Umbilical cord (tissue), 1 donor: ENCODE measurements at regions not wholly inside any gene's neighbourhood (a gene's known extent, or its start where the extent isn't known, plus 50 kb on each side); places are given as distances from the start of the nearest gene placed in this dataset.

Experiments
- DNase-seq: peaks from one replicate; pipeline ENCODE4 v3.0.0-alpha.2; 2015; ENCODE audit warnings: low spot score

DNA sequence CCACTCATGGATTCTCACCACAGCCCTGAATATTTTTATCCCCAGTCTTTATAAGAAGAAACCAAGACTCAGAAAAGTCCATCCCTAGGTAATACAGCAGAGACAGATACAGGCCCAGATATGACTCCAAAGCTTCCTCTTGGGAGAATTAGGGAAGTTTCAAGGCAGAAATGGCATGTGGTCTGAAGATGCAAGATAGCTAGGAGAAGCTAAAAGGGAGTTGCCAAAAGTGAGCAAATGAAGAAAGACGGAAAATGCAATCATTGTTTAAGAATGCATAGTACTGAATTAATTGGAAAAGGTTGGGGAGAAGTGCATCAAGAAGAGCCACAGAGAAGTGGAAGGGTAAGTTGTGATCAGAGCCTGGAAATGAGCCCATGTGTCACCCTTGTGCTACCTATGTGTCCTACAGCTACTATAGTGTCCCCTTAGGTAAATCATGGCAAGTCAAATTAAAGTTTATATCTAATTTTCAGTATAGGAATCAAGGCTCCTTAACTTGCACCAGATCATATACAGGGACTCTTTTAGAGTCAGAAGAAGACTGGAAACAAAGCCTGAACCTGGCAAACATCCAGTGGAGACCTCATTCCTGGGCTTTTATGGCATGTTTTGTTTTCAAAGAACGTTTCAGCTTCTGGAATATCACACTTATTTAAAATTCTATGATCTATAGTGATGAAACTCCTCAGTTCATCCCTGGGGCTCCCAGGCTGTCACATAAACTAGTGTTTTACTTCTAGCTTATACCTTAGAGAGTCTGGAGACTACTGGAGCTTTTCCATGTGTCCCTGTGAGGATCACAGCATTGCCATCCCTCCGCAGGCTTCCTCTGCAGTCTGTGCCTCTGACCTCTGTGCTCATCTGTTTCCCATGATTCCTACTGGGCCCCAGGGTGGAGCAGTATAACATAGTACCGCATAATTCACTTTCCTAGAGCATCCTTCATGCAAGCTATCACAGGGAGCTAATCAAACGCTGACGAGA is 189.0 kb upstream of the CDKN3 start:
- peak; percentile 76 for DNase-seq

DNA sequence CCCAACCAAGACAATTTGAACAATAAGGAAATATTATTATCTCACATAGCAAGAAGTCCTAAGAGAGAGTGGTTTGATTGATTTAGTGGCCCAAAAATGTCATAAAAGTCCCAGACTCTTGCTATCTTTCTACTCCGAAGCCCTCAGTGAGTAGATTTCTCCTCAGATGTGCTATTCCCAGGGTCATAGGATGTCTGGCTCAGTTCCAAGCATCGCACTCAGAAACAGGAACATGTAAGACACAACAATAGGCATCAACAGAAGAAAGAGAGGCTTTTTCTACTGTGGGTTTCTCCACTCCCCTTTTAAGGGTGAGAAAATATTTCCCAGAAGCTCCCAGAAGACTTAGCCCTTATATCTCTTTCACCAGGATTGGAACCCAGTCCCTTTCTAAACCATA is 188.1 kb upstream of the CDKN3 start:
- no peak for DNase-seq

DNA sequence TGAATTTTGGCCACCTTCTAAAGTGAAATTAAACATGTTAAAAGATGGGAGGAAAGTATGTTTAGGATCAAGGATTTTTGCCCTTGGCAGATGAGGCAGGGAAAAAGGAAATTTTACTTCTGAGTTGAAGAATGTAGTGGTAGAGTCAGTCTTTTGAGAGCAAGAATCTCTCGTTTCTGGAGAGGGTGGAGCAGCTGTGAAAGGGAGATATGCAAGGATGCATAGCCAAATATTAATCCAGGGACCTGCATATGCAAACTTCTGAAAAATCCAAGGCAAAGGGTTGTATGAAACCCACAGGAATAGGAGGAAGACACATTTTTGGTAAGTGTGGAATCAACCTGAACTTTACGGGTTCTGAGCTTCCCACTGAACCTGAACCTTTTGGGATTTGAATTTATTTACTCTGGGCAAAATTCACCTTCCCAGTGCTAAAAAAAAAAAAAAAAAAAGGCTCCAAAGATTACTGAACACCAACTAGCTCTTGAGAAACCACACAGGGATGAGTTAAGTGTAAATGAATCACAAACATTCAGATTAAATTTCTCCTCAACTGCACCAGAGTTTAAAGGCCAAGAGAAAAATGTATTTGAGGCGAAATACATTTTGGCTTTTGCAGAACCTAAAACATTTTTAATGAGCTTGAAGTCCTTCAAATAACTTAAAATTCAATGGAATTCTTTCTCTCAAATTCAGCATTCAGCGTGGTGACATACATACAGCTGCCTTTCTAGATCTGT is 187.1 kb upstream of the CDKN3 start:
- peak; percentile 62 for DNase-seq

DNA sequence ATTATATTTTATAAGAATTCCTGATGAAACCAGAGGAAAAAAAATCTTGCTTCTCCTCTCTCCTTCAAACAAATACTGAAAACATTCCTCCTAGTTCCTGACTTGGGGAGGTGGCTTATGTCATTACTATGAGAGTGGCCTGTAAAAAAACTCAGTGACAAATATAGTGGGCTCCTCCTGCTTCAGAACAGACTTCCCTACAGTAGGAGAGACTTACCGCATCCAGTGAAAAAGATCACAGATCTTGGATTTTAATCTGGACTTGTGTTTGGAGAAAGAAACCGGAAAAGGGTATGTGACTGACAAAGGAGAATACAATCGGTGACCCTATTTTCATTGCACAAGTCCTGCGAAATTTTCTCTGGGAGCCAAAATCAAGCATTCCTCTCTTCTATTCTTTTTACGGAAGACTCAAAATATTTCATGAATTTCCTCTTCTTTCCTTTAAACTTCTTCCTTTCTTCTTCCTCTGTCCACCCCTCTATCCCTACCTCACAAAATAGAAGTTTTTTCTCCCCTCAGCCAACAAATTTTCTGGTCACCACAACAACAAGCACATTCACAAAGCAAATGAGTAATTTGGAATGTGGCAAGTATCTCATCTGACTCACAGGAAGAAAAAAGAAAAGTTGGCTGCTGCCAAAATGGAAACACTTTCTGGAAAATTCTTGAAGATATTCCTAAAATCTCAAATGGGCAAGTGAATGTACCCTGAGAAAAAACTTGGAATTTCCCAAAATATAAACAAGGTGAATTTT is 185.1 kb upstream of the CDKN3 start:
- DNase-seq: no peak

DNA sequence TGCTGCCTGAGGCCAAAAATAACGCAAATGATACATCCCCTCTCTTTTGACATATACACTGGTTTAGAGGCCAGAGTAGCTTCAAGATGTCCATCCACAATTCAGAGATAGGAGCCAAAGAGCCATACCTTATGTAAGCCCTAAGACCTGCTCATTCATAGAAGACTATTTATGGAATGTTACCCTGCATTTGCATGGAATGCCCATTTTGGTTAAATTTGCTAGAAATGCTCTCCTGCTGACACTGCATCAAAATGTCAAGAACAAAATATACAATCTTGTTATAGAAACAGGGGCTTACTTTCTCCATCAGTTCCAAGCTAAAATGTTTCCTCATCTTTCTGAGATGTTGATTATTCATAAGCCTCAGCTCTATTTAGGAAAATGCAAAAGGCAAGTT is 183.3 kb upstream of the CDKN3 start:
- DNase-seq: no peak

DNA sequence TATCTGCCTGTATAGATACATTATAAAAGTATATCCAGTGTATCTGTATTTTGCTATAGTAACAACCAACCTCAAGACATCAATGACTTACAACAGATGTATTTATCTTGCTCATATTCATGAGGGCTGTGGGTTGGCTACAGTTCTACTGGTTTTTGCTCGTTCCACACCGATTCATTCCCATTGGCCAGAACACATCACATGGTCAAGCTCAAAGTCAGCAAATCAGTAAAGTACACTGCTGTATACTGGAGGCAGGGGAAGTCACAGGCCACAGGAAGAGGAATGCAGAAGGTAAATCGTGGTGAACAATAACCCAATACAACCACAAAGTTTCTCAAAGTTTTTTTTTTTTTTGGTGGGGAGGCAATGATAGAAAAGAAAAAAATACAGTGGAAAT is 180.0 kb upstream of the CDKN3 start:
- no peak for DNase-seq

DNA sequence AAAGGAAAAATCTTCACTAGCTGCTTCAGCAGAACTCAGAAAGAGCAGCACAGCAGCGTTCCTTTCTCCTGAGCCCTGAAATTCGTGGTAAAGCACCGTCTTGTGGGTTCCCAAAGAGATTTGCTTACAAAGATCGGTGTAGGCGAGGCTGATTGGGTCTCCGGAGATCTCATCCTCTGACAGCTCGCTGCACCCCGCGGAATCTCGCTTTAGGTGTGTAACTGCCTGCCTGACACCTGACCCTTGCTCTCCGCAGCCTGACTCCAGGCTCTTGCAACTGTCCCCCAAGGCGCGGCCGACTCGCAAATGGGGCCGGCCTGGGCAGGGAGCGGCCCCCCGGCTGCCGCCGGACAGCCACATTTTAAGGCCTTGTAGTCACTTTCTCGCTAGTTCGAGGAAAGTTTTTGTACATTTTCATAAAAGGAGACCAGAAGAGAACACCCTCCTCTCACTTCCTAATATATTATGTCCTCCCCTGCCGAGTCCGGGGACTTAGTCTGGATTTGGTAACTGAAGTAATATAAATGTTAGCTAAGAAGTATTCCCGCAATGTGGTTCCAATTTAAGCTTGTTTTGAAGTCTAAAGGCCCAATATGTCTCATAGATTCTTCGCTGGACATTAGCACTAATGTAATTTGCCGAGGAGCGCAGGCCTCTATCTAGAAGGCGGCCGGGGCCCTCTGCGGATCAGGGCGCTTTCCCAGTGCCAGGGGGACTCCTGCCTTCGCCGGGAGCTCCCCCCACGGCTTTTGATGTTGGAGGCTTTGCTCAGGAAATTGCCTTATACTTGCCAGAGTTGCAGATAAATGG is 177.3 kb upstream of the CDKN3 start:
- DNase-seq: peak; percentile 35

DNA sequence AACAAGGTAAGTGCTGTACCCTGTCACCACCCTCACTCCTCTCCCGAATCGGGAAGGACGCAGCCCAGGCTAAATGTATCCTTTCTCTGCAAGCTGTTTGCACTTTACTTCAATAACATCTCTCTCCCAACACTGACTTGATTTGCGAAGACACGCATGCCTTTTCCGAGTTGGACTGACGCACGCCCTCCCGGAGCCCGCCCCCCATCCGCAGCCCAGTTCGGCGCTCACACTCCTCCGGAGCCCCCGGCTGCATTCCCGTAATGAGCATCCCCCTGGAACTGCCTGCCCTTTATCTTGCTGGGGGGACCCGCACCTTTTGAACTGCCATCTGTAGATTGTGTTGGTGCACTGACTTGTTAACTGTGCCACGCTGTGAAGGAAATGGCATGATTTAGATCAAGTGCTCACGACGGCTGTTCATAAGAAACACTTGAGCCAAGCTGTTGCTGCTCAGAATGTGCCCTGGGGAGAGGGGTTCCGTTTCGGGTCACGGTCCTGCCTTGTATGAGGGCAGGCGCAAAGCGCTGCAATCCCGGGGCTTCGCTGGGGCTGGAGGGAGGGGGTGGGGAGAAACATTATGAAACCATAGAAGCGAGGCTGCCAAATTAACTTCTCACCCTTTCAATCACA is 176.6 kb upstream of the CDKN3 start:
- DNase-seq: no peak

DNA sequence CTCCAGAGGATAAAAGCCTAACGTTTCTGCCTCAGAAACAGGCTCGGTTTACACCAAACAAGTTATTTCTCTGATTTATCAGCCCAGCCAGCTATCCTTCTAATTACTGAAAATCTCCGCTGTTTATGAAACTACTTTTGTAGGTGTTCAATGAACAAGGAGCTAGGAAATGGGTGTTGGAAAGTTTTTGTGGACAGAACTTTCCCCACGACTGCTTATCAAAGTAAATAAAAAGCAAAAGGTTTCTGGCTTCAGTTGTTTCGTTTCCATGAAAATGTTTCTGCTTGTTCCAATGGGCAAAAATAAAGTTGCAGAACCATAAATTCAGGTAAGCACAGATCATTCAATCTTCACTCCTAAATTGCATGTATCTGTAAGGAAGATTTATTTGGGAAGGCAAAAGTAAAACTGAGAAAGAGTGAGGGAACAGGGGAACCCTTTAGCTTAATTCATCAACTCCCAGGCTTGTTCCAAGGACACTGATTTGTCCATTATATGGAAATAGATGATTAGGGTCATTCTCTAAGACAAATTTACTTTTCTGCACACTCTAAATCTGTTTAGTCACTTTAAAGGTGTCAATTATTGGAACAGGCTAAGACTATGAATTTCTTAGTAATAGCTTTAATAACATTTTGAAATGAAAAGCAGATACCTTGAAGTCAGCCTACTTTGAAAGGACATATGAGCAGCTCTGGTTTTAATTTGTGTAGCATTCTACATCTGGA is 175.9 kb upstream of the CDKN3 start:
- no peak for DNase-seq

DNA sequence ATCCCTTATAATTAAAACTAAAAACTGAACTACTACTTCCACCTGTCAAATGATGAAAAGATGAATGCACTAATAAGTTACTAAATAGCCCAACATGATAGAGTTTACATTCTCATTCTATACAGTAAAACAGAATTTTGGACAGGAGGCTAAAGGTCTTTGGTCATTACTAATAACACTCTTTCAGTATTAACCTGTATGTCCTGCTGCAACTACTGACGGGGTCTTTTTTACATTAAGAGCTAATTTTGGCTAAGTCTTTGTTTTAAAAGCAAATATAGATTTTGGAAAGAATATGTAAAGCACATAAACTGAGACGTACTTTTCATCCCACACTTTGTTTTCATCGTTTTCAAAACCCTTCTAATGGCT is 175.4 kb upstream of the CDKN3 start:
- no peak for DNase-seq

DNA sequence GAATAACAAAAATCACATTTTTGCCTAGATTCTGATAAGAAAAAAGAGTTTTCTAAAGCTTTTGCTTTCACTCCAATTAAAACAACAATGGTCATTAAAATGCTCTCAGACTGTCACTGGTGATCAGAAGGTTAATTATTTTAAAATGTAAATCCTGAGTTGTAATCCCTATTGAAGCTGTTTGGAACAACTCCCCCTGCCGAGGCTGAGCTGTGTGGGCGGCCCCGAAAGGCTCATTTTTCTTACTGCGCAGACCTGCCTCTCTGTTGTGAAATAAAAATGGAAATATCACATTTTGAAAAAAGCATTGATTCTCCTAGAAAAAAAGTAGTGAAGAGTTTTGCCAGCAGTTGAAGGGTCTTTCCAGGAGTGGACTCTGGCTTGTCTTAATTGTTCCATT is 174.8 kb upstream of the CDKN3 start:
- DNase-seq: no peak

DNA sequence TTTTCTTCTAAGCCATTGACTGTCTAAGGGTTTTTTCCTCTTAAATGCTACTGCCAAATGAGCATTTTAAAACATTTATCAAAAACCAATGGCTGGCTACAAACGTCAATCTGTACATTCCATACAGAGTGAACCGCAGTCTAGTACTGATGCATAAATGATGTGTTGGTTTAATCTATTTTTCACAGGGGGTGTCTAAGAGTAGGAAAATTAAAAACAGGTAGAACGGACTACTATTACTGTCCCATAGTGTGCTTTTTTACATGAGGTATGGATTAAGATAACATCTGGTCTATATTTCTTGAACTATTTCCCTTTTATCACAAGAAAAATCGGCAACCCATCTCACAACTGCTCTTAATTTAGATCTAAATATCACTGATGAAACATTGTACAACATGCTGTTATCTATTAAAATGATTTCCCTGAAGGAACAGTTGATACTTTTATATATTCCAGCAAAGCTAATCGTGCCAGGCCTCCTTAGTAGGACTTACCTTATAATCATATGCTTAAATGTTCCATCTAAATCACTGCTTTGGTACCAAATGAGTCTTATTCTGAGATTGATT is 172.9 kb upstream of the CDKN3 start:
- DNase-seq: peak; percentile 53

DNA sequence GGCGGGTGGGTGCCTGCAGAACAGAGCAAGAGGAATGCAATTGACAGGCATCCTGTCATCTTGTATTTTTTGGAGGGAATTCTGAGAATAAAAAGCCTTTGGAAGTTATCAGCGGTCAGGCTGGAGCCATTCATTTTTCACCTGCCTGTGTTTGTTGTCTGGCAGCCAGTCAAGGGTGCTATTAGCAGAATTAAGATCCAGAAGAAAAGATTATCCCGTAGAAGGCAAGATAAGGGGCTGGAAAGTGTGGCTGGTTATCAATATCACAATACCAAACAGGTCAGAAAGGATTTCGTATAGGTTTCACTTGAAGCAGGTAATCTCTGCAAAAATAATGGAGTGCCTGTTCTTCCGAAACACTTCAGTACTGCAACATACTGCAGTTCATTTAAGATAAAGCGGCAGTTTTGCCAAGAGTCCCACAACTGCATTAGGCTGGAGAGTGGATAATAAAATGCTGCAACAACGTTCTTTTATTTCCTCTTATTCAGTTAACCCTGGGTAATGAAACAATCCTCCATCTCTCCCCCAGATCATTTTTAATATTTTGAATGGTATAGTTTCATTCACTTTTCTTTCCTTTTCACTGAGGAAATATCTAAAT is 171.2 kb upstream of the CDKN3 start:
- peak; percentile 49 for DNase-seq

DNA sequence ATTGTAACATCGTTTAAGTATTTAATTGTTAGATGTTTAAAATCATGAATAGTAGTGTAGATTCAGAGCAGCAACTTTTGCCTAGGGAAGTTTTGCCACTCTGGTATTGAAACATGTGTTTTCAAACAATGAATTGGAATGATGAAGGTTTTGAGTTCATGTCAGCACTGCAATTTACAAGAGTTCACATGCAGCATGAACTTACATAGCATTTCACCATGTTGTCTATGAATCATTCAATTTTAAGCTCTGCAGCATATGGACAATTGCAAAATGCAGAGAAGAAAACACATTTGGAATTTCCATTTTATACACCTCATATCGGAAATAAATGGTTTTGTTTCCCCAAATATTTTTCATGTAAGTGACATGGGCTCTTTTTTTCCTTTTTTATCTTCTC is 170.7 kb upstream of the CDKN3 start:
- DNase-seq: no peak

DNA sequence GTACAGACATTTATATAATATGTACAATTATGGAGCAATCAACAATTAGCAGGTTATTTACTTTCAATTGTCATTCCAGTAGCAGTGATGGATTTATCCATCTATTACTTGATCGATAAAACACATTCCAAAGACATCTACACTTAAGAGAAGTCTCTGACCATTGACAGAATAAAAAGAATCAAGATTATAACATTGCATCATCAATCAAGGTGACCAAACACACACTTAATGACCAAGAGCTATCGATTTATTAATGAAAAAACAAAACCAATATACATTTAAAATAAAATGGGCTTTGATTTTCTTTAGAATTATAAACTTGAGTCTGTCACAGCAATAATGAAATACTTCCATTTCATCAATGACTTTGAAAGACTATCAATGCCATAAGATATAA is 170.2 kb upstream of the CDKN3 start:
- DNase-seq: no peak

DNA sequence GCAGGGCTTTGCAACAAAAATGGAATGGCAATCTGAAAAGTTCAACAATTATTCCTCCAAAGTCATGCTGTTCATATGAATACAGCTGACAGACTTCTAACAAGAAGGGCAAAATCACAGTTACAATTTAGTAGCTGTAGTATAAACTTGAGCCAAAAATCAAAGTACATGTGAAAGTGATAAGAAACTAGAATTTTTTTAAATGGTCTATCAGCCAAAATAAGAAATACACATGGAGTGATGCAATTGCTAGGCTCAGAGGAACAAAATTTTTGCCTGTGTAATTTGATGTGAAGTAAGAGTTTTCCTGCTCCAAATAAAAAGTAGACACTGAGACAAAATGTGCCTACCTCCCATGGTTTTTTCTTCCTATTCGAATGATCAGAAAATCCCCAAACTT is 167.7 kb upstream of the CDKN3 start:
- DNase-seq: no peak

DNA sequence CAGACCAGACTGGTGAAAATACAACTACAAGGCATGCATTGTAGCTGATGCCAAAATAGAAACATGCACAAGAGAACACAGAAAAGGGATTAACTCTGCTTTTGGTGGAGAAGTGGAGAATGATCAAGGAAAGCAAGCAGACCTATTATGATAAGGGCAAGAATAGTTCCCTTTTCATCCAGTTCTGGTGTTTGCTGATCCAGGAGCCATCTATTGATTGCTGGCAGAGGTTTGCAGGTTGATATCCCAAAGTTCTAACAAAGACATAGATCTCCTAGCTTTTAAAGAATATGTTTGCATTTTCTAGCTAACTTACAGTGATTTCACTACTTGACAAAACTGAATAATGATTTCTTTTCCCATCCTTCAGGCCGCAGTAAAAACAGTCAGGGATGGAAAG is 166.2 kb upstream of the CDKN3 start:
- DNase-seq: peak; percentile 44

DNA sequence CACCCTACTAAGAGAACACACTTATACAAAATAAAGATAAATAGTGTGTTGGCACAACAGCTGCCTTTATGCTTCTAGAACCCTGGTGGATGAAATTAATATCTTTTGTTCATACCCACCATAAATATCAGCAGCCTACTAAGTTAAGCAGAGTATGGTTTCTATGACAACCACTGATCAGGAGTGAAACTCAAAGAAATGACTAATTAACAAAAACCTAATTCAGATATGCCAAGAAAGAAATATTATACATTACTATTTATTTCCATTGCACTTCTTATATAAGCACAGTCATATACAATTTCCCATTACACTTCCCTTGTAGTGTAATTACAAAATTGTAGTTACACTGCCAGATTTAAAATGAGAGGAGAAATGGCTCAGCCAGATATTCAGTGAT is 164.1 kb upstream of the CDKN3 start:
- no peak for DNase-seq

DNA sequence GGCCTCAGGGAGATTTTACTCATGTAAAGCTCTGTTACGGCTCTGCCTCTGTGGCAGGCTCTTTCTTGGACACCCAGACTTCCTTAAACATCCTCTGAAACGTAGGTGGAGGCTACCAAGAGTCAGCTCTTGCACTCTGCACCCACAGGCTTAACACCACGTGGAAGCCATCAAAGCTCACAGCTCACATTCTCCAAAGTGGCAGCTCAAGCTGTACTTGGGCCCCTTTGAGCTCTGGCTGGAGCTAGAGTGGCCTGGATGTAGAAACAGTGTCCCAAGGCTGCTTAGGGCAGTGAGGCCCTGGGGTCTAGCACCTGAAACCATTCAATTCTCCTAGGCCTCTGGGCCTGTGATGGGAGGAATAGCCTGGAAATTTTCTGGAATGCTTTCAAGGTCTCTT is 155.3 kb upstream of the CDKN3 start:
- DNase-seq: no peak
